H9 (cell line): ENCODE measurements at regions not wholly inside any gene's neighbourhood (a gene's known extent, or its start where the extent isn't known, plus 50 kb on each side); places are given as distances from the start of the nearest gene placed in this dataset.

Source experiments
- DNase-seq: peaks from one replicate; pipeline ENCODE4 v3.0.0-alpha.2; 2017
- H2AFZ ChIP-seq: one replicate; pipeline ENCODE4 v1.6.1; 2013; ENCODE audit warnings: mild to moderate bottlenecking, low read length, control low read depth, moderate library complexity
- H2AK5ac ChIP-seq: 2 replicates; pipeline ENCODE4 v1.6.1; 2013; ENCODE audit warnings: low read length, control low read depth, mixed read lengths; ENCODE audit not compliant: insufficient read length
- H2BK120ac ChIP-seq: one replicate; pipeline ENCODE4 v1.6.1; 2013; ENCODE audit warnings: low read depth, mild to moderate bottlenecking, low read length, control low read depth, inconsistent platforms; ENCODE audit not compliant: poor library complexity, severe bottlenecking
- H2BK12ac ChIP-seq: 2 replicates; pipeline ENCODE4 v1.6.1; 2013; ENCODE audit warnings: low read length, control low read depth, mixed read lengths, low read depth; ENCODE audit not compliant: insufficient read length
- H2BK15ac ChIP-seq: 2 replicates; pipeline ENCODE4 v1.6.1; 2013; ENCODE audit warnings: low read depth, low read length, control low read depth
- H2BK20ac ChIP-seq: one replicate; pipeline ENCODE4 v1.6.1; 2013; ENCODE audit warnings: low read depth, mild to moderate bottlenecking, low read length, control low read depth, inconsistent platforms; ENCODE audit not compliant: poor library complexity, severe bottlenecking
- H2BK5ac ChIP-seq: 2 replicates; pipeline ENCODE4 v1.6.1; 2013; ENCODE audit warnings: low read length, control low read depth, mixed read lengths; ENCODE audit not compliant: insufficient read length
- H3K14ac ChIP-seq: 2 replicates; pipeline ENCODE4 v1.6.1; 2013; ENCODE audit warnings: low read length, control low read depth; ENCODE audit not compliant: insufficient read depth
- H3K18ac ChIP-seq: 2 replicates; pipeline ENCODE4 v1.6.1; 2013; ENCODE audit warnings: low read depth, mild to moderate bottlenecking, mixed read lengths, low read length, control low read depth; ENCODE audit not compliant: insufficient read length
- H3K23ac ChIP-seq: 2 replicates; pipeline ENCODE4 v1.6.1; 2013; ENCODE audit warnings: low read length, control low read depth, mixed read lengths, low read depth; ENCODE audit not compliant: insufficient read length
- H3K23me2 ChIP-seq: 2 replicates; pipeline ENCODE4 v1.6.1; 2013; ENCODE audit warnings: low read depth, mild to moderate bottlenecking, mixed read lengths, low read length, control low read depth; ENCODE audit not compliant: insufficient read length, poor library complexity, severe bottlenecking
- H3K27ac ChIP-seq: 2 replicates; pipeline ENCODE4 v1.5.1; 2013; ENCODE audit warnings: low read length, control low read depth, mixed read lengths, low read depth; ENCODE audit not compliant: insufficient read length
- H3K27me3 ChIP-seq: 2 replicates; pipeline ENCODE4 v1.6.1; 2013; ENCODE audit warnings: low read length, control low read depth, inconsistent platforms; ENCODE audit not compliant: insufficient read depth
- H3K4ac ChIP-seq: 2 replicates; pipeline ENCODE4 v1.6.1; 2013; ENCODE audit warnings: low read depth, mild to moderate bottlenecking, control low read depth, inconsistent platforms, low read length, moderate library complexity
- H3K4me1 ChIP-seq: 2 replicates; pipeline ENCODE4 v1.6.1; 2013; ENCODE audit warnings: low read length, control low read depth, inconsistent platforms; ENCODE audit not compliant: insufficient read depth
- H3K4me2 ChIP-seq: 2 replicates; pipeline ENCODE4 v1.6.1; 2013; ENCODE audit warnings: low read length, control low read depth, mixed read lengths; ENCODE audit not compliant: insufficient read length, insufficient read depth
- H3K56ac ChIP-seq: 2 replicates; pipeline ENCODE4 v1.6.1; 2013; ENCODE audit warnings: low read depth, mild to moderate bottlenecking, mixed read lengths, low read length, control low read depth; ENCODE audit not compliant: insufficient read length
- H3K79me1 ChIP-seq: 2 replicates; pipeline ENCODE4 v1.6.1; 2013; ENCODE audit warnings: low read depth, mild to moderate bottlenecking, moderate library complexity, low read length, control low read depth, inconsistent platforms; ENCODE audit not compliant: insufficient read depth, poor library complexity, severe bottlenecking
- H3K79me2 ChIP-seq: 2 replicates; pipeline ENCODE4 v1.6.1; 2013; ENCODE audit warnings: low read length, control low read depth, inconsistent platforms; ENCODE audit not compliant: insufficient read depth
- H3K9ac ChIP-seq: 2 replicates; pipeline ENCODE4 v1.6.1; 2013; ENCODE audit warnings: low read length, control low read depth, mixed read lengths; ENCODE audit not compliant: insufficient read length; ENCODE audit errors: extremely low read depth
- H3K9me3 ChIP-seq: one replicate; pipeline ENCODE4 v1.6.1; 2013; ENCODE audit warnings: low read depth, low read length, inconsistent platforms; ENCODE audit not compliant: control insufficient read depth
- H3T11ph ChIP-seq: one replicate; pipeline ENCODE4 v1.6.1; 2013; ENCODE audit warnings: mild to moderate bottlenecking, low read length, control low read depth, inconsistent platforms
- H4K20me1 ChIP-seq: one replicate; pipeline ENCODE4 v1.6.1; 2013; ENCODE audit not compliant: control insufficient read depth, insufficient read length, insufficient read depth
- H4K5ac ChIP-seq: 2 replicates; pipeline ENCODE4 v1.6.1; 2013; ENCODE audit warnings: low read depth, mild to moderate bottlenecking, mixed read lengths, low read length, control low read depth; ENCODE audit not compliant: insufficient read length
- H4K8ac ChIP-seq: replicated peaks from 2 replicates; pipeline ENCODE4 v1.6.1; 2013; ENCODE audit warnings: low read length, control low read depth, mixed read lengths, low read depth; ENCODE audit not compliant: insufficient read length
- H4K91ac ChIP-seq: 2 replicates; pipeline ENCODE4 v1.6.1; 2013; ENCODE audit warnings: low read depth, mild to moderate bottlenecking, moderate library complexity, mixed read lengths, low read length, control low read depth; ENCODE audit not compliant: insufficient read length
- H3K27ac Mint-ChIP-seq, 3 experiments: 2 replicates in 2 of 3; 3 replicates in 1 of 3; pipeline ENCODE4 v1.8.0; 2020 to 2021; ENCODE audit warnings: mixed read lengths in 3 of 3, mild to moderate bottlenecking in 1 of 3, moderate library complexity in 1 of 3
- H3K27me3 Mint-ChIP-seq: 2 replicates; pipeline ENCODE4 v1.8.0; 2021; ENCODE audit warnings: low read depth, mild to moderate bottlenecking, moderate library complexity, mixed read lengths
- H3K36me3 Mint-ChIP-seq, 3 experiments: 2 replicates in 2 of 3; 3 replicates in 1 of 3; pipeline ENCODE4 v1.8.0; 2020 to 2021; ENCODE audit warnings: low read depth in 3 of 3, mixed read lengths in 3 of 3; ENCODE audit not compliant: insufficient read depth in 1 of 3
- H3K4me1 Mint-ChIP-seq, 2 experiments: 2 replicates each; pipeline ENCODE4 v1.8.0; 2020; ENCODE audit warnings: mixed read lengths in 2 of 2
- H3K4me3 Mint-ChIP-seq, 2 experiments: 2 replicates in 1 of 2; 3 replicates in 1 of 2; pipeline ENCODE4 v1.8.0; 2020 to 2021; ENCODE audit warnings: mild to moderate bottlenecking in 2 of 2, mixed read lengths in 2 of 2, moderate library complexity in 1 of 2
- H3K9me3 Mint-ChIP-seq, 2 experiments: 2 replicates in 1 of 2; 3 replicates in 1 of 2; pipeline ENCODE4 v1.8.0; 2020; ENCODE audit warnings: mild to moderate bottlenecking in 2 of 2, mixed read lengths in 2 of 2, moderate library complexity in 1 of 2
- CTCF ChIP-seq: fragments of 200-600 bp; sonication (generic); conservative IDR thresholded peaks from 3 replicates; pipeline ENCODE4 v1.8.0; 2021; ENCODE audit warnings: antibody characterized with exemption, mild to moderate bottlenecking
- WGBS: extraction: QIAGEN DNeasy Blood & Tissue Kit; methylation state at CpG from one replicate; pipeline ENCODE4 v1.1.7; 2013; ENCODE audit warnings: missing lambda C conversion rate, low lambda C conversion rate, mixed read lengths; ENCODE audit not compliant: insufficient read length; ENCODE audit errors: extremely low coverage; 5-methylcytosine and 5-hydroxymethylcytosine counted together

- TF ChIP-seq CTCF: no peak
- Histone ChIP-seq H2BK15ac (no peak overlapping the region), H3K56ac (no peak overlapping the region), H2AK5ac (no peak overlapping the region), H3K14ac (no peak overlapping the region), H3K79me1 (no peaks in the 10 kb centered on the region), H3K79me2 (no peaks in the 10 kb centered on the region), H2BK120ac (no peak overlapping the region), H3K4me2 (no peak overlapping the region), H4K8ac (no peak overlapping the region), H4K20me1 (no peaks in the 10 kb centered on the region), H2AFZ (no peak overlapping the region), H2BK12ac (no peak overlapping the region), H3K27me3 (no peaks in the 10 kb centered on the region), H3K18ac (no peak overlapping the region), H3K9ac (no peak overlapping the region), H3K23me2 (no peaks in the 10 kb centered on the region), H2BK5ac (no peak overlapping the region), H3K4me1 (peaks cover 6% of the 10 kb centered on the region; the same call in 1 of the 2 replicates), H3K9me3 (no peaks in the 10 kb centered on the region), H3T11ph (no peak overlapping the region), H3K4ac (no peak overlapping the region), H3K23ac (no peak overlapping the region), H2BK20ac (no peak overlapping the region), H3K27ac (no peak overlapping the region), H4K5ac (no peak overlapping the region), H4K91ac (no peak overlapping the region)
- peaks cover 0 to 4% (median 2%) of the 10 kb centered on the region in 3 experiments; a peak in 2 of 7 replicates for H3K36me3 Mint-ChIP-seq
- H3K27me3 Mint-ChIP-seq: no peaks in the 10 kb centered on the region; the same call in none of the 2 replicates
- no peak overlapping the region for H3K4me3 Mint-ChIP-seq
- WGBS: no CpG with 5 or more reads among the region's 3 CpGs
- H3K27ac Mint-ChIP-seq: no peak overlapping the region
- H3K9me3 Mint-ChIP-seq: no peaks in the 10 kb centered on the region; a peak in 1 of 5 replicates
- peaks cover 32 to 34% of the 10 kb centered on the region in 2 experiments for H3K4me1 Mint-ChIP-seq
- DNase-seq: no peak
These were observed 103.4 kb upstream of the TOX3 start for GRCh38 chr16:52650318-52650717.
